Fibroblast of lung (primary cell): ENCODE measurements at regions not wholly inside any gene's neighbourhood (a gene's known extent, or its start where the extent isn't known, plus 50 kb on each side); places are given as distances from the start of the nearest gene placed in this dataset.

Experiments
- CTCF ChIP-seq, 2 donors: IDR thresholded peaks in 1 of 2; conservative IDR thresholded peaks in 1 of 2; 1 replicate in 1 of 2; 2 replicates in 1 of 2; pipeline ENCODE4 v1.5.1; 2011 to 2012; ENCODE audit warnings: low read length in 2 of 2, control low read depth in 1 of 2, inconsistent platforms in 1 of 2, low read depth in 1 of 2, mild to moderate bottlenecking in 1 of 2
- EZH2 ChIP-seq: IDR thresholded peaks from 2 replicates; pipeline ENCODE4 v1.5.1; 2012; ENCODE audit warnings: low read length, control low read depth, mild to moderate bottlenecking; ENCODE audit errors: missing control alignments

GRCh38 chr4:3863841-3864741 lies 97.9 kb downstream of the ADRA2C start:
- TF ChIP-seq CTCF (conservative IDR thresholded peaks at IDR 0.05 in 1 of 2, IDR thresholded peaks at IDR 0.05 in 1 of 2; ENCODE audit: low read depth in 1 of 2, low read length in 2 of 2) = no peak
- no peak for TF ChIP-seq EZH2
